Body of pancreas (tissue), 4 donors: ENCODE measurements at regions not wholly inside any gene's neighbourhood (a gene's known extent, or its start where the extent isn't known, plus 50 kb on each side); places are given as distances from the start of the nearest gene placed in this dataset.

Experiments used
- CTCF ChIP-seq, 7 experiments: fragments of 450-650 bp in 4 of 7; fragments of 200-600 bp in 3 of 7; sonication (generic) in 3 of 7; IDR thresholded peaks; one replicate each; pipeline ENCODE4 v1.5.1; 2016 to 2019; ENCODE audit warnings: antibody characterized with exemption in 7 of 7
- POLR2A ChIP-seq, 3 donors: fragments of 450-650 bp; IDR thresholded peaks; one replicate each; pipeline ENCODE4 v1.6.1; 2016; ENCODE audit warnings: antibody characterized with exemption in 3 of 3, mild to moderate bottlenecking in 2 of 3

GRCh38 chr2:193303464-193303863 is 1108.7 kb upstream of the TMEFF2 start:
- TF ChIP-seq CTCF (IDR thresholded peaks at IDR 0.05) (no peak), POLR2A (IDR thresholded peaks at IDR 0.05) (no peak)
